Brain pericyte (primary cell): ENCODE measurements at regions not wholly inside any gene's neighbourhood (a gene's known extent, or its start where the extent isn't known, plus 50 kb on each side); places are given as distances from the start of the nearest gene placed in this dataset.

Experiments
- DNase-seq: peaks from one replicate; pipeline ENCODE4 v3.0.0-alpha.2; 2012; ENCODE audit warnings: low read depth, low spot score

DNA sequence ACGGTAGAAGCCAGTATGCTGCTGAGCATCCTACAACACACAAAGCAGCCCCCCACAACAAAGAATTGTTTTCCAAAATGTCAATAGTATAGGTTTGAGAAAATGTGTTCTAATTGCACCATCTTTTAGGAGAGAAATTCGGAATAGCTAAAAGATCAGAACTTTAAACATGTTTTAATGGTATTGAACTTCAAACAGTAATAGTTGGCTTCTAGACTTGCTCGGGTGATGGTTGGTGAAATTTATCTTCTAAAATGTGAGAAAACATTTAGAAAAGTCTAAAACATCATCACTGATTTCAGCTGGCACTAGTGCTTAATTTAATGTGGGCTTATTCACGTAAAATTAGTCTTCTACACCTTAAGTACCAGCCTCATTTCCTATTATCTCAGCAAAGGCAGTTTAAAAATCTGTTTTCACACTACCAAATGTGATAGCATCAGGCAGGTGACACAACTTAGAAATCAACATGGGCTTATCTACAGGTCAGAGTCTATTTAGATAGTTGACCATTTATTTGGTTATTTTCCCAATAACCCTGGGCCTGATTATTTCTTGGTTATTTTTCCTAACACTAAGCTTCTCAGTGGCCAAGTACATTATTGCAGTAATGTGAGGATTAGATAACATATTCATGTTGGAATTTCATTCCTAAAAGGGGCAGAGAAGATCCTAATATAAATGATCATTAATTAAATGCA, 399.3 kb upstream of the PKN2 start:
- no peak for DNase-seq

- DNase-seq: no peak
Observed at GRCh38 chr1:88286716-88287115, 397.4 kb upstream of the PKN2 start.

DNA sequence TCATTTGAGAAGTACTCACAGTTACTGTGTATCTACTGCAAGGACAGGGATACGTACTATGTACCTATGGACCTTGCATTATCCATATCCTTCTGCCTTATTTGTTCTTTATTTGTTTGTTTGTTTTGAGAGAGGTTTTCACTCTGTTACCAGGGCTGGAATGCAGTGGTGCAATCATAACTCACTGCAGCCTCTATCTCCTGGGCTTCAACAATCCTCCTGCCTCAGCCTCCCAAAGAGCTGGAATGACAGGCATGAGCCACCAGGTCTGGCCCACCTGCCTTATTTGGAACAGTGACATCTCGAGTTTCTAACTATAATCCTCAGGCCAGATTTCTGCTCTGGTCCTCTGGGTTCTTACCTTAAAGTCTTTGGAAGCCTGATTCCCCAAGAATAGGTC, 395.5 kb upstream of the PKN2 start:
- DNase-seq: no peak

- no peak for DNase-seq
Observed at GRCh38 chr1:88289401-88290102, 394.5 kb upstream of the PKN2 start.

DNA sequence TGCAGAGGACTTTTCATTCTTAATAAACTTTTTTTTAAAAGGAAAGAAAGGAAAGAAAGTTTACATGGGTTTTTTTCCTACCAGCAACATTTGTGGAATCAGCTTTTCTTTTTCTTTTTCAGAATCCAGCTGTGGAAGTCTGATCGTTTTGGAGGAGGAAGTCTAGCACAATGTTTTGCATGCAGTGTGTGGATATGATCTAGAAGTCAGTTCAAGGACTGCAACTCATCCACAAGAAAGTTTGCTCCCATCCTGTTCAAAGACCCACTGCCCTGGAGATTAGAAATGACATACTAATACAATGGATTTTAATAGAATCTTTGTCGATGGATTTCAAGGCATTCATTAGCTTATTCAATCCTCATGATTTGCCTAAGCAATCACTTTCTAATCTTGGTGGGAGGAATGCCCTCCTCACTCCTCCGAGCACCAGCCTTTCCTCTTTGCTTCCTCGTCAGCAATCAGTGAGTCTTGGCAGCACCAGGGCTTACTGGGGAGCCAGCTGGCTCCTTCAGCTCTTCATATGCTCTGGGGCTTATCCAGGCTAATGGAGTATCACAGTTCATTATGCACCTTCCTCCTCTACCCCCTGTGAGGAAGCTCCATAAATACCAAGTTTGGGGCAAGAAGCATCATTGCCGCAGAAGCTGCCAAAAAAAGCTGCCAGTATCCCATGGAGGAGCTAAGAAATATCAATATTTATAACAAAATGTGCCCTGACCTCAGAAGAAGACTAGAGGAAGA, 392.3 kb upstream of the PKN2 start:
- DNase-seq: no peak

DNA sequence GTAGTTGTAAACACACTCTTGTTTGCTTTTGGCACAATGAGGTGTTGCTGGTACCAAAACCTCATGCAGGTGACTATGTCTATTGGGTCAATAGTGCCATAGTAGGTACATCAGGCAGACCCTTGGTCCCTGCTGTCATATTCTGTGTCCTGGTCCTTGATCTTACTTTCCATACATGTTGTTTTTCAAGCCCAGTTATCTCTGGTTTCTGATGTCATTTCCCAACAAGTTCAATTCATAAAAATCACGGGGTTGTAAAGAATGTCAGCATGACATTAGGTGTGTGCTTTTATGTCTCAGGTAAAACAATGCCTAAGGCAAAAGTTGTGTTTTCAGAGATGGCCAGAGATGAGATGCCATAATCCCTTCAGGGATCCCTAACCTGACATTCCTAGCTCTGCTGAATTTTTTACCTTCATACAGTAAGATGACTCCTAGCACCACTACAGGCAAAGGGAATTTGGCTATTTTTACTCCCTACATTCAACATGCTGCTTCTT, 390.3 kb upstream of the PKN2 start:
- DNase-seq: no peak

- no peak for DNase-seq
Observed at GRCh38 chr1:88296227-88296626, 387.8 kb upstream of the PKN2 start.

- no peak for DNase-seq
Observed at GRCh38 chr1:88296642-88297041, 387.4 kb upstream of the PKN2 start.

- DNase-seq: no peak
Observed at GRCh38 chr1:88298506-88298905, 385.6 kb upstream of the PKN2 start.

DNA sequence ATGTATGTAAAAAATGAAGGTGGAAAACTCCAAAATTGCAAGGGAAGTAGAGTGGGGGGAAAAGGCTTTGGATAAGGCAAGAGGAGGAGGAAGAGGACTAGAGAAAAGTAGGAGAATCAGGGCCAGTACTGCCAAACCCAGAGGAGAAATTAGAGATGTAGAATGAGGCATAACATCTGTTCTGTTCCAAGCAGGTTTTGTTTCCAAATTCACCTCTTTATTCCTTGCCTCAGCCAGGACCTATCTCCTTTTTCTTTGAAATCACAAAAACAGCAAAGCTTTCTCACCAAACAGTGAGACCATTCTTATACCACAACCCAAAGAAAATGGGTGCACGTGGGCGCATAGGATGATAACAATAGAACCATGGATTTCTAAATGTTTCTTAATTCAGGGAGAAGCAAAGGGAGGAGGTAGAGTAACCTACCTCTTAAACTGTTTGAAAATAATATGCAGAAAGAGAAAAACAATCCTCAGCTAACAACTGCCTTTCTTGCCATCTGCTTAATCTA, 383.3 kb upstream of the PKN2 start:
- DNase-seq: no peak

DNA sequence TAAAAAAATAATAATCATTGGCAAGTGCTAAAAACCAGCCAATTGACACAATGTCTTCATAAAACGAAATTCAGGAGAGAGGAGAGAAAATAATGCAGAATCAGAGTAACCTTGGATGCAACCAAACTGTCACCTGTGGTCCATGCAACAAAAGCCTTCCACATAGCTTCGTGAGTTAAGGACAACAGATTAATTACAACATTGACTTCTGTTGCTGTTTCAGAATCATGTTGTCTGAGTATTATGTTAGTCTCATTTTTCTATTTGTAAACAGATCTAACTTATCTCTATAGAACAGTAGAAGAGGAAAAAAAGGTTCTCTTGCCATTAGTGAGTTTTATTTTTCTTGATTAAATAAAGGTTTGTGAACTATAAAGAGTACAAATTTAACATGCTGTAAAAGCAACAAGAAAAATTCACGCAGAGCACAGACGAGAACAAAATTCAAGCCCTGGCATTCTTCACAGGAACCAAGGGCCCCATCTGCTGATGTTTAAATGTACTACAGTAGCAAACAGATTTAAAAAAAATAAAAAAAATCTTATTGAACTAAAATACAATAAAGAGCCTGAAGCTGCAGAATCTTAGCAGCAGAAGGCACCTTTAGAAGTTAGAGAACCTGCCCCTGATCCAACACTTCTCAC, 381.1 kb upstream of the PKN2 start:
- no peak for DNase-seq

GRCh38 chr1:88311265-88311664, 372.8 kb upstream of the PKN2 start:
- DNase-seq: no peak

- DNase-seq: no peak
Observed at GRCh38 chr1:88311907-88312306, 372.2 kb upstream of the PKN2 start.

DNA sequence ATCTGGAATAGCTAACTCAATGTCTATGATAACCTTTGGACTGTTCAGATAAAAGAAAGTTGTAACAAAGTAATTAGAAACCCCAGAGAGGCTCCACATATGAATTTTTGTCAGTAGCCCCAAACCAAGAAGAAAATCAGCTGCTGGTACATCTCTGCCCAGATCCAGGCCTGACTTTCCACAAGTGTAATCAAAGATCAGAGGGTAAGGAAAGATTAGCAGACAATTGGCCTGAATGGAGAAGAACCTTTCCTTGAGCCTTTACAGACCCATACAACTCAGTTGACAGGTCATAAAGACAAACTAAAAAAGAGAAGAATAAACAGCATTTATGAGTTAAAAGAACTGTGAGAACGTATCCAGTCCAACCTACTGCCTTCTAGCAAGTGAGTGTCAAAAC, 366.7 kb upstream of the PKN2 start:
- DNase-seq: no peak

- no peak for DNase-seq
Observed at GRCh38 chr1:88318740-88319139, 365.3 kb upstream of the PKN2 start.

GRCh38 chr1:88320291-88320690, 363.8 kb upstream of the PKN2 start:
- DNase-seq: no peak

- DNase-seq: no peak
Observed at GRCh38 chr1:88321706-88322105, 362.4 kb upstream of the PKN2 start.

- DNase-seq: no peak
Observed at GRCh38 chr1:88324899-88325298, 359.2 kb upstream of the PKN2 start.

DNA sequence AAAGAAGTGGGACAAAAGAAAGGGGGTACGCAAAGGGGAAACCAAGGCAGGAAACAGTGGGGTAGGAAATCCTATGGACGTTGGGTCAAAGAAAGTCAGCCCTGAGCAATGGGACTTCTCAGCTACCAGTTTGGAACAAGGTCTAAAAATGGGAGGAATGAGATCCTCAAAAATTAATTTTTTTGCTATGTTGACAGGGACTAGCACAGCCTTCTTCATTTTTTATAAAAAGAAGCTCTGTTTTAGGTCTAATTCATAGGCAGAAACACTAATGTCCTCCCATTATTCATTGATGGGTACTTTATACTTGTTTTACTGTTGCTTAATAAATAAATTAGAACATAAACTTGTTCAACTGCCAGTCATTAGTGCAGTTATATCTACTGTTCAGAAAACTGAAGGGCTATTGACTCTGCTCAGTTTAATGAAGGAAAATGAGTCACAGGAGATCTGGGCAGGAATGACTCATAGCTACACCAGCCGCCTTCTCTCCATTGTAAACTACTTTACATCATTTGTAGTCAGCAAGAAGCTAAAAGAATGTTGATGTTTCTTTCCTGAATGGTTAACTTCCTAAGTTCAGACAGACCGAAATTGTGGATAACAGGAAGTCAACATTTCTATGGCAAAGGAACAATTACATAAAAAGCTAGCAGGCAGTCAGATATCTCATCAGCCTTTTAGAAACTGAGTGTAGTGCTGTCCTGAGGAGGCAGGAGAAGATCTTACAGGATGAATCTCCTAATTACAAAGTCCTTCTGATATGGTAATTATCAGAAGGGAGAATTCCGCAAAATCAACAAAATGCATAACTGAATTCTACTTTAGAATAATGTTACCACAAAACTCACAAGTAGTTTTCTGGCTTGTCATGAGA, 356.4 kb upstream of the PKN2 start:
- DNase-seq: no peak

GRCh38 chr1:88330201-88330600, 353.9 kb upstream of the PKN2 start:
- no peak for DNase-seq
